K562 (cell line): ENCODE measurements at regions not wholly inside any gene's neighbourhood (a gene's known extent, or its start where the extent isn't known, plus 50 kb on each side); places are given as distances from the start of the nearest gene placed in this dataset.

Experiments
- ATAC-seq: fragments of 200-7000 bp; cut with Tn5 transposase; 3 replicates; pipeline ENCODE4 v1.9.1; 2020; ENCODE audit warnings: moderate library complexity
- BruUV-seq: library from RNA; stranded (reverse); fragments of 400-500 nt; replicated peaks from 2 replicates; lab custom pipeline; 2021; lab: Mats Ljungman, UMichigan
- CTCF ChIA-PET: fragments of 300-600 bp; formaldehyde crosslinking; extraction: SDS; loops from one replicate; lab custom pipeline; 2021; ENCODE audit warnings: low intra/inter-chr PET ratio; lab: Yijun Ruan, JAX
- POLR2A ChIA-PET: fragments of 300-600, 350-650 bp; sonication (Branson Sonifier 250); formaldehyde crosslinking; extraction: SDS; loops from one replicate; lab custom pipeline; 2021; ENCODE audit warnings: antibody characterized with exemption, inconsistent platforms; lab: Yijun Ruan, JAX
- DNase-seq, 4 experiments: peaks; one replicate each; pipeline versions ENCODE4 v3.0.0 to v3.0.0-alpha.2; 2011 to 2018; ENCODE audit warnings: low spot score in 3 of 4, mixed read lengths in 3 of 4; ENCODE audit errors: extremely low read depth in 1 of 4
- FAIRE-seq: peaks from 2 replicates; lab custom pipeline; 2011; peaks lifted over from hg19 to GRCh38; lab: Jason Lieb, UNC
- H2AFZ ChIP-seq: 2 replicates; pipeline ENCODE4 v1.6.0; 2011; ENCODE audit warnings: low read depth, low read length, control low read depth, inconsistent platforms
- H3K27ac ChIP-seq: fragments of 200-600 bp; 3 replicates; pipeline ENCODE4 v1.8.0; 2011; ENCODE audit warnings: low read depth, mild to moderate bottlenecking, control low read depth, inconsistent platforms, low read length, moderate library complexity, mixed read lengths; ENCODE audit errors: extremely low read depth
- H3K27me3 ChIP-seq, 2 experiments: fragments of 300-600 bp in 1 of 2; 2 replicates in 1 of 2; 3 replicates in 1 of 2; pipeline versions ENCODE4 v1.6.0 to v1.8.0; 2011; ENCODE audit warnings: inconsistent platforms in 2 of 2, low read length in 2 of 2, mild to moderate bottlenecking in 1 of 2, mixed read lengths in 1 of 2, moderate library complexity in 1 of 2; ENCODE audit not compliant: control insufficient read depth in 2 of 2, insufficient read depth in 2 of 2
- H3K36me3 ChIP-seq: fragments of 300-600 bp; 3 replicates; pipeline ENCODE4 v1.8.0; 2011; ENCODE audit warnings: mild to moderate bottlenecking, low read length, inconsistent platforms; ENCODE audit not compliant: control insufficient read depth, insufficient read depth
- H3K4me1 ChIP-seq, 2 experiments: fragments of 200-600 bp in 1 of 2; replicated peaks in 1 of 2; 2 replicates in 1 of 2; 3 replicates in 1 of 2; pipeline versions ENCODE4 v1.5.1 to v1.8.0; 2011; ENCODE audit warnings: inconsistent platforms in 2 of 2, low read length in 2 of 2, mild to moderate bottlenecking in 1 of 2, mixed read lengths in 1 of 2, moderate library complexity in 1 of 2; ENCODE audit not compliant: control insufficient read depth in 2 of 2, insufficient read depth in 2 of 2
- H3K4me2 ChIP-seq: 2 replicates; pipeline ENCODE4 v1.6.1; 2011; ENCODE audit warnings: low read length, control low read depth, inconsistent platforms, mixed read lengths; ENCODE audit not compliant: insufficient read depth
- H3K4me3 ChIP-seq: fragments of 200-600 bp; sonication (generic), shearing (Covaris generic); 2 replicates; pipeline ENCODE4 v1.5.1; 2016; ENCODE audit warnings: control low read depth, inconsistent platforms
- H3K79me2 ChIP-seq: fragments of 200-600 bp; 3 replicates; pipeline ENCODE4 v1.8.0; 2011; ENCODE audit warnings: low read length, inconsistent platforms; ENCODE audit not compliant: control insufficient read depth, insufficient read depth
- H3K9ac ChIP-seq, 2 experiments: 2 replicates each; pipeline versions ENCODE4 v1.6.0 to v1.6.1; 2011; ENCODE audit warnings: low read depth in 2 of 2, low read length in 2 of 2, control low read depth in 1 of 2, inconsistent platforms in 1 of 2, mild to moderate bottlenecking in 1 of 2, mixed read lengths in 1 of 2; ENCODE audit not compliant: insufficient read depth in 1 of 2
- H3K9me1 ChIP-seq: one replicate; pipeline ENCODE4 v1.6.0; 2011; ENCODE audit warnings: inconsistent platforms, mild to moderate bottlenecking, low read length, moderate library complexity; ENCODE audit not compliant: control insufficient read depth, insufficient read depth
- H3K9me3 ChIP-seq: replicated peaks from 2 replicates; pipeline ENCODE4 v1.5.1; 2011; ENCODE audit warnings: low read depth, low read length, inconsistent platforms; ENCODE audit not compliant: control insufficient read depth, insufficient read depth
- H4K20me1 ChIP-seq: replicated peaks from 2 replicates; pipeline ENCODE4 v1.6.1; 2011; ENCODE audit warnings: low read length, inconsistent platforms, mixed read lengths; ENCODE audit not compliant: control insufficient read depth, insufficient read depth
- BRCA1 ChIP-seq, 2 experiments: fragments of 450-650 bp in 1 of 2; sonication (generic) in 1 of 2; formaldehyde crosslinking in 1 of 2; IDR thresholded peaks; 2 replicates each; pipeline versions ENCODE4 v1.5.0 to v1.6.1; 2017 to 2020; ENCODE audit warnings: mild to moderate bottlenecking in 1 of 2, missing genetic modification reagents in 1 of 2
- CBX2 ChIP-seq: fragments of 200-600 bp; sonication (generic); IDR thresholded peaks from one replicate; pipeline ENCODE4 v1.6.1; 2012; ENCODE audit warnings: mild to moderate bottlenecking, low read length, inconsistent platforms; ENCODE audit not compliant: insufficient read depth, poor library complexity, severe bottlenecking
- CHD1 ChIP-seq: fragments of 200-600 bp; sonication (generic); IDR thresholded peaks from one replicate; pipeline ENCODE4 v1.6.1; 2012; ENCODE audit warnings: mild to moderate bottlenecking, moderate library complexity, low read length, inconsistent platforms
- EHMT2 ChIP-seq: fragments of 450-650 bp; IDR thresholded peaks from 2 replicates; pipeline ENCODE4 v1.6.1; 2018; ENCODE audit warnings: antibody characterized with exemption
- FOXJ3 ChIP-seq: sonication (generic); formaldehyde crosslinking; IDR thresholded peaks from 2 replicates; pipeline ENCODE4 v1.4.0; 2020; ENCODE audit warnings: mild to moderate bottlenecking, missing genetic modification reagents
- HNRNPK ChIP-seq: fragments of 200-400 bp; formaldehyde crosslinking; IDR thresholded peaks from one replicate; pipeline ENCODE4 v1.6.1; 2018; ENCODE audit warnings: mild to moderate bottlenecking, low read depth, low read length; ENCODE audit not compliant: poor library complexity, severe bottlenecking
- IFI16 ChIP-seq: fragments of 250-450 bp; sonication (Bioruptor Pico); IDR thresholded peaks from 2 replicates; pipeline ENCODE4 v2.1.2; 2022; ENCODE audit warnings: mild to moderate bottlenecking, inconsistent platforms
- KLF10 ChIP-seq: fragments of 250-450 bp; sonication (Bioruptor Pico); IDR thresholded peaks from 2 replicates; pipeline ENCODE4 v1.6.1; 2021; ENCODE audit warnings: matching md5 sums
- MEF2D ChIP-seq: conservative IDR thresholded peaks from 2 replicates; pipeline ENCODE4 v1.6.1; 2016; ENCODE audit warnings: low read depth, missing genetic modification characterization, missing compliant biosample characterization
- MYBL2 ChIP-seq, 2 experiments: fragments of 450-650 bp in 1 of 2; sonication (generic) in 1 of 2; formaldehyde crosslinking in 1 of 2; IDR thresholded peaks; 2 replicates each; pipeline versions ENCODE4 v1.6.1 to v1.8.1; 2017 to 2022; ENCODE audit warnings: borderline replicate concordance in 1 of 2, inconsistent platforms in 1 of 2, low read depth in 1 of 2, mild to moderate bottlenecking in 1 of 2, missing genetic modification reagents in 1 of 2, moderate library complexity in 1 of 2
- NR1H2 ChIP-seq: sonication (generic); formaldehyde crosslinking; IDR thresholded peaks from 2 replicates; pipeline ENCODE4 v1.4.0; 2020; ENCODE audit warnings: mild to moderate bottlenecking, missing genetic modification reagents
- TAF9B ChIP-seq: fragments of 450-650 bp; IDR thresholded peaks from 2 replicates; pipeline ENCODE4 v1.6.1; 2018; ENCODE audit warnings: mild to moderate bottlenecking; ENCODE audit not compliant: partially characterized antibody
- TCF7L2 ChIP-seq: fragments of 150-350 bp; IDR thresholded peaks from 2 replicates; pipeline ENCODE4 v1.6.1; 2016; ENCODE audit warnings: low read depth, mild to moderate bottlenecking, low read length, moderate library complexity
- TRIM28 ChIP-seq: fragments of 450-650 bp; IDR thresholded peaks from 2 replicates; pipeline ENCODE4 v1.6.1; 2017
- ZNF140 ChIP-seq: fragments of 250-450 bp; sonication (Bioruptor Pico); IDR thresholded peaks from 2 replicates; pipeline ENCODE4 v1.8.0; 2021; ENCODE audit warnings: moderate library complexity, mild to moderate bottlenecking, inconsistent platforms
- ZNF778 ChIP-seq: fragments of 450-650 bp; formaldehyde crosslinking; IDR thresholded peaks from 2 replicates; pipeline ENCODE4 v1.4.0; 2020; ENCODE audit warnings: mild to moderate bottlenecking, moderate library complexity
- WGBS: fragments of 100-300 bp; shearing (Covaris generic); methylation state at CpG from one replicate; pipeline ENCODE4 v1.1.6; 2016; ENCODE audit warnings: low coverage, mixed read lengths; ENCODE audit not compliant: insufficient coverage; ENCODE audit errors: missing lambda C conversion rate; 5-methylcytosine and 5-hydroxymethylcytosine counted together
- in situ Hi-C: fragments of 300-500 bp; cut with MboI; formaldehyde crosslinking; loops from 4 replicates; pipeline ENCODE4 v1.15.0; 2018; ENCODE audit warnings: inconsistent platforms, mixed read lengths
- intact Hi-C: fragments of 100-400 bp; cut with micrococcal nuclease; formaldehyde crosslinking; loops from 2 replicates; pipeline ENCODE4 v1.14.2; 2022
- TF ChIP-seq, protein P1 (sequence below): fragments of 450-650 bp; formaldehyde crosslinking; IDR thresholded peaks from 2 replicates; pipeline ENCODE4 v1.4.0; 2020; ENCODE audit warnings: mild to moderate bottlenecking, moderate library complexity
- TF ChIP-seq, protein P2 (sequence below): fragments of 250-450 bp; sonication (Bioruptor Pico); IDR thresholded peaks from 2 replicates; pipeline ENCODE4 v1.9.0; 2021; ENCODE audit warnings: mild to moderate bottlenecking
- TF ChIP-seq, protein P3 (sequence below): fragments of 250-450 bp; sonication (Bioruptor Pico); IDR thresholded peaks from 2 replicates; pipeline ENCODE4 v1.8.0; 2022; ENCODE audit warnings: moderate library complexity, mild to moderate bottlenecking, inconsistent platforms
- TF ChIP-seq, protein P4 (sequence below): IDR thresholded peaks from 3 replicates; pipeline ENCODE4 v1.6.1; 2011; ENCODE audit warnings: borderline replicate concordance, mild to moderate bottlenecking; ENCODE audit not compliant: insufficient read length, insufficient read depth

DNA sequence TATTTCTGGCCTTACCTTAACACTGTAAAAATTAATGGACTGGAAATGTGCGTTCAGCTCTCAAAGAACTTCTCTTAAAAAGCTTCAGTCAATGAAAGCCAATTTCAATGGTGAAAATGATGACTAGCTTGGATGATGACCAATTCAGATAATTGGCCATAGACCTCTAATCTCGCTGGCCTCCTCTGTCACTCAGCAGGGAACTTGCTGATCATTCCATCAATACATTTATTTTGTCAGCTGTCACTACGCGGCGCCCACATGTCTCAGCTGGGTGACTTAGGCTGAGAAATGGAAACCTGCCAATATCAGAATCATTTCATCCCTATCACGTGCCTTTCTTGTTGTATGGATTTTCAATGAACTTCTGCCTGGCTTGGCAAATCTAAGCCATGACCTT lies 673.0 kb upstream of the AUTS2 start (continued):
- TF ChIP-seq TAF9B (no peak), BRCA1 (IDR thresholded peaks at IDR 0.05) (no peak), BRCA1 (CRISPR knock-in tag; IDR thresholded peaks at IDR 0.05) (no peak), HNRNPK (no peak), NR1H2 (CRISPR knock-in tag) (no peak), FOXJ3 (CRISPR knock-in tag) (no peak), EHMT2 (no peak)
- TF ChIP-seq, protein P1, sequence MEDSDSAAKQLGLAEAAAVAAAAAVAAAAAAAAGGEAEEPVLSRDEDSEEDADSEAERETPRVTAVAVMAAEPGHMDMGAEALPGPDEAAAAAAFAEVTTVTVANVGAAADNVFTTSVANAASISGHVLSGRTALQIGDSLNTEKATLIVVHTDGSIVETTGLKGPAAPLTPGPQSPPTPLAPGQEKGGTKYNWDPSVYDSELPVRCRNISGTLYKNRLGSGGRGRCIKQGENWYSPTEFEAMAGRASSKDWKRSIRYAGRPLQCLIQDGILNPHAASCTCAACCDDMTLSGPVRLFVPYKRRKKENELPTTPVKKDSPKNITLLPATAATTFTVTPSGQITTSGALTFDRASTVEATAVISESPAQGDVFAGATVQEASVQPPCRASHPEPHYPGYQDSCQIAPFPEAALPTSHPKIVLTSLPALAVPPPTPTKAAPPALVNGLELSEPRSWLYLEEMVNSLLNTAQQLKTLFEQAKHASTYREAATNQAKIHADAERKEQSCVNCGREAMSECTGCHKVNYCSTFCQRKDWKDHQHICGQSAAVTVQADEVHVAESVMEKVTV (CRISPR knock-in tag): no peak

- WGBS: 0% methylated on average over 6 of the region's 6 CpGs
- Histone ChIP-seq H3K36me3 (no peaks in the 10 kb centered on the region), H3K9ac (no peak overlapping the region), H4K20me1 (no peaks in the 10 kb centered on the region), H3K9me1 (no peaks in the 10 kb centered on the region), H3K27me3 (no peaks in the 10 kb centered on the region), H3K79me2 (no peaks in the 10 kb centered on the region), H3K27ac (no peak overlapping the region), H3K9me3 (no peaks in the 10 kb centered on the region), H3K4me3 (no peak overlapping the region), H2AFZ (no peak overlapping the region), H3K4me1 (no peaks in the 10 kb centered on the region), H3K4me2 (no peak overlapping the region)
- ChIA-PET POLR2A (no interaction called here), CTCF (no interaction called here)
- DNase-seq (no peak), FAIRE-seq (no peak), ATAC-seq (no peak)
- in situ Hi-C loops: no loop called here
- intact Hi-C loops: no loop called here
- no TSS peak for BruUV-seq
- TF ChIP-seq CHD1 (no peak), MYBL2 (IDR thresholded peaks at IDR 0.05; ENCODE audit: low read depth) (no peak), MYBL2 (CRISPR knock-in tag; IDR thresholded peaks at IDR 0.05; ENCODE audit: borderline replicate concordance) (no peak), MEF2D (no peak), IFI16 (CRISPR knock-in tag) (no peak), TCF7L2 (no peak), TRIM28 (no peak), ZNF140 (CRISPR knock-in tag) (no peak), KLF10 (CRISPR knock-in tag) (no peak), ZNF778 (CRISPR knock-in tag) (no peak), CBX2 (no peak)
- TF ChIP-seq, protein P2, sequence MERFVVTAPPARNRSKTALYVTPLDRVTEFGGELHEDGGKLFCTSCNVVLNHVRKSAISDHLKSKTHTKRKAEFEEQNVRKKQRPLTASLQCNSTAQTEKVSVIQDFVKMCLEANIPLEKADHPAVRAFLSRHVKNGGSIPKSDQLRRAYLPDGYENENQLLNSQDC (CRISPR knock-in tag): no peak
- TF ChIP-seq, protein P3, sequence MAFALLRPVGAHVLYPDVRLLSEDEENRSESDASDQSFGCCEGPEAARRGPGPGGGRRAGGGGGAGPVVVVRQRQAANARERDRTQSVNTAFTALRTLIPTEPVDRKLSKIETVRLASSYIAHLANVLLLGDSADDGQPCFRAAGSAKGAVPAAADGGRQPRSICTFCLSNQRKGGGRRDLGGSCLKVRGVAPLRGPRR (CRISPR knock-in tag): no peak
- TF ChIP-seq, protein P4, sequence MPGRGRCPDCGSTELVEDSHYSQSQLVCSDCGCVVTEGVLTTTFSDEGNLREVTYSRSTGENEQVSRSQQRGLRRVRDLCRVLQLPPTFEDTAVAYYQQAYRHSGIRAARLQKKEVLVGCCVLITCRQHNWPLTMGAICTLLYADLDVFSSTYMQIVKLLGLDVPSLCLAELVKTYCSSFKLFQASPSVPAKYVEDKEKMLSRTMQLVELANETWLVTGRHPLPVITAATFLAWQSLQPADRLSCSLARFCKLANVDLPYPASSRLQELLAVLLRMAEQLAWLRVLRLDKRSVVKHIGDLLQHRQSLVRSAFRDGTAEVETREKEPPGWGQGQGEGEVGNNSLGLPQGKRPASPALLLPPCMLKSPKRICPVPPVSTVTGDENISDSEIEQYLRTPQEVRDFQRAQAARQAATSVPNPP: no peak
These were observed 668.5 kb upstream of the AUTS2 start for GRCh38 chr7:68929781-68930261.
